ENCODE measurements at regions not wholly inside any gene's neighbourhood (a gene's known extent, or its start where the extent isn't known, plus 50 kb on each side); places are given as distances from the start of the nearest gene placed in this dataset.

DNA sequence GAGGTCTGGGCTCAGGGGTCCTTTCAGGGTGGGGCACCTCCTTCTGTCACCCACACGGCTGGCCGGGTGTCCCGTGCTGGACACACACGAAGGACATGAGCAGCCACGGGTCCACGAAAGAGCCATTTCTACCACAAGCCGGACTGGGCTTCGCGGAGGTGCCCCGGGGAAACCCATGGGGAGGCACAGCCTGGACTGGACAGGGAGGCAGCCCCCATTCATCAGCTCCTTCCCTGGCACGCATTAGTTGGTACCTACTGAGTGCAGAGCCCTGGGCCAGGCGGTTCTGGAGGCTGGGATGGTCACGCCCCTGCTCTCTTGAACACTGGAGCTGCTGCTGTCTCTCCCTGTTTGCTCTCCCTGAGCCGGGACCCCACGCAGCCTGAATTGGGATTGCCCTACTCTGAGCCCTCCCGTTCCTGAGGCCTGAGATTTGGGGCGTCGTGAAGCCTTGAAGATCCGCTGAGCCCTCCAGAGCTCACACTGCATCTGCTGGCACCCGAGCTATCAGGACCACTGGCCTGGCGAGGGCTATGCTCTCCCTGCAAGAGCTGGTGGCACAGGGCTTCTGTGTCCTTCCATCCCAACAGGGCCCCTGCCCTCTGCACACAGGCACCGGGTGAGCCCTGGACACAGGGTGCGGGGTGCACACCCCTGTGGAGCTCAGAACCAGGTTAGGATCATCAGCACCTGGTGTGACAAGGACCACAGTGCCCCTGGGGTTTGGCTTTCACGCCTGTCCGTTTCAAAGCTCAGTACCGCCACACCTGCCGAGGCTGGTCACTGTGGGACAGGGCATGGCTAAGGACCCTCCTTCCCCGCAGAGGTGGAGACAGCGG is 84.6 kb downstream of the MYEOV start:
- Histone ChIP-seq H3K4me1 (ENCODE audit: control insufficient read depth in 1 of 2, insufficient read depth in 2 of 2, low read length in 2 of 2) (peaks cover 13 to 95% of the 10 kb centered on the region in 2 experiments), H3K9me3 (ENCODE audit: control insufficient read depth in 1 of 2, insufficient read depth in 1 of 2, low read depth in 1 of 2, low read length in 2 of 2) (no peaks in the 10 kb centered on the region), H3K4me3 (replicated peaks in 1 of 2; ENCODE audit: low read depth in 1 of 2, low read length in 2 of 2) (no peak overlapping the region), H3K36me3 (ENCODE audit: control insufficient read depth in 1 of 2, insufficient read depth in 2 of 2, low read length in 2 of 2) (no peaks in the 10 kb centered on the region), H4K20me1 (ENCODE audit: insufficient read depth) (no peaks in the 10 kb centered on the region), H3K27ac (ENCODE audit: low read depth, low read length) (no peak overlapping the region; the same call in 1 of the 2 replicates), H3K4me2 (ENCODE audit: low read length) (no peak overlapping the region), H3K79me2 (ENCODE audit: insufficient read depth, low read length) (no peaks in the 10 kb centered on the region), H2AFZ (ENCODE audit: low read depth, low read length, poor library complexity, severe bottlenecking) (no peak overlapping the region), H3K9ac (ENCODE audit: low read length) (no peak overlapping the region), H3K9me2 (ENCODE audit: insufficient read depth) (no peaks in the 10 kb centered on the region), H3K27me3 (ENCODE audit: insufficient read depth, low read length) (no peaks in the 10 kb centered on the region)
- TF ChIP-seq POLR2AphosphoS5 (IDR thresholded peaks at IDR 0.05; ENCODE audit: low read depth, low read length), result peak; percentile 34
- no peak for TF ChIP-seq CTCF (IDR thresholded peaks at IDR 0.05 in 2 of 3, conservative IDR thresholded peaks at IDR 0.05 in 1 of 3; ENCODE audit: borderline replicate concordance in 1 of 3, insufficient read depth in 1 of 3, low read depth in 2 of 3, low read length in 2 of 3)
- TF ChIP-seq EZH2phosphoT487 (IDR thresholded peaks at IDR 0.05; ENCODE audit: borderline replicate concordance), result no peak
- no peak for TF ChIP-seq RAD21 (IDR thresholded peaks at IDR 0.05; ENCODE audit: low read depth)
- TF ChIP-seq SP1 (IDR thresholded peaks at IDR 0.05; ENCODE audit: low read depth), result no peak
- ChIA-PET CTCF (interaction anchor here (0.8 kb wide), 1 partner anchor 247 kb away, joined by 3 read pairs; no protein-coding TSS in a partner anchor), POLR2A (no interaction called here), RAD21 (ENCODE audit: low non-redundant PET in 1 of 2, low total read pairs in 2 of 2, uncharacterized antibody in 2 of 2, unreplicated experiment in 2 of 2) (no interaction called here)
- DNase-seq (ENCODE audit: low read depth, low spot score), result no peak
- no TSS peak for BruUV-seq (replicated peaks)
- no peak for ATAC-seq
- intact Hi-C loops (cut with micrococcal nuclease), result loop anchor here (5.0 kb wide), 1 partner anchor 276 kb away; no protein-coding TSS in a partner anchor

DNA sequence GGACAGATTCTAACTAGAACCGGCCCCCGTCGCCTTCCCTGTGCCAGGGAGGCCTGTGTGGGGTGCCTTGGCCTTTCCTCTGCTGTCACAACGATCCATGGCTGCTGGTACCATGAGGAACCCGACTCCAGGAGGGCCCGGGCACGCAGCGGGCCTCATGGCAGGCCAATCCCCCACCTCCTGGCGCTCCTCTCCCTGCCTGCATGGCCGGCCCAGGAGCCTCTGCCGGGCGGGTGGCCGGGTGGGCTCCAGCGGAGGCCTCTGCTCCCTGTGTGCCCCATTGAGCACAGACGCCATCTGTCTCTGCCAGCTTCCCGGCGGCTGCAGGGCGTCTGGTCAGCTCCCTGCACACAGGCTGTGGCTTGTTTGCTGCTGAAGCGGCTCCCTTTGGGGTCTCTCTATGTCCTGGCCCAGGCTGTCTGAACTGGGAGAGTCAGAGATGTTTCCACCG is 86.5 kb downstream of the MYEOV start:
- Histone ChIP-seq H3K9me2 (ENCODE audit: insufficient read depth) (no peaks in the 10 kb centered on the region), H4K20me1 (ENCODE audit: insufficient read depth) (no peaks in the 10 kb centered on the region), H3K4me3 (replicated peaks in 1 of 2; ENCODE audit: low read depth in 1 of 2, low read length in 2 of 2) (no peak overlapping the region), H3K4me2 (ENCODE audit: low read length) (no peak overlapping the region), H3K4me1 (ENCODE audit: control insufficient read depth in 1 of 2, insufficient read depth in 2 of 2, low read length in 2 of 2) (peaks cover 13 to 78% of the 10 kb centered on the region in 2 experiments), H3K9me3 (ENCODE audit: control insufficient read depth in 1 of 2, insufficient read depth in 1 of 2, low read depth in 1 of 2, low read length in 2 of 2) (no peaks in the 10 kb centered on the region), H2AFZ (ENCODE audit: low read depth, low read length, poor library complexity, severe bottlenecking) (no peak overlapping the region), H3K36me3 (ENCODE audit: control insufficient read depth in 1 of 2, insufficient read depth in 2 of 2, low read length in 2 of 2) (no peaks in the 10 kb centered on the region), H3K9ac (ENCODE audit: low read length) (no peak overlapping the region), H3K27me3 (ENCODE audit: insufficient read depth, low read length) (no peaks in the 10 kb centered on the region), H3K79me2 (ENCODE audit: insufficient read depth, low read length) (no peaks in the 10 kb centered on the region), H3K27ac (ENCODE audit: low read depth, low read length) (no peak overlapping the region; the same call in 1 of the 2 replicates)
- ChIA-PET CTCF (no interaction called here), POLR2A (no interaction called here), RAD21 (ENCODE audit: low non-redundant PET in 1 of 2, low total read pairs in 2 of 2, uncharacterized antibody in 2 of 2, unreplicated experiment in 2 of 2) (no interaction called here)
- ATAC-seq (no peak), DNase-seq (ENCODE audit: low read depth, low spot score) (no peak)
- BruUV-seq (replicated peaks), result no TSS peak
- intact Hi-C loops (cut with micrococcal nuclease), result loop anchor here (5.0 kb wide), 1 partner anchor 257 kb away; no protein-coding TSS in a partner anchor
- TF ChIP-seq POLR2AphosphoS5 (IDR thresholded peaks at IDR 0.05; ENCODE audit: low read depth, low read length) (no peak), SRF (IDR thresholded peaks at IDR 0.05; ENCODE audit: low read depth) (no peak), ZNF274 (IDR thresholded peaks at IDR 0.05; ENCODE audit: low read depth, low read length) (no peak), YY1 (IDR thresholded peaks at IDR 0.05; ENCODE audit: extremely low read depth, insufficient replicate concordance, low read depth, low read length) (no peak), POLR2A (IDR thresholded peaks at IDR 0.05; ENCODE audit: borderline replicate concordance, extremely low read depth, insufficient read depth, insufficient read length) (no peak), ZFX (IDR thresholded peaks at IDR 0.05) (no peak), RAD21 (IDR thresholded peaks at IDR 0.05; ENCODE audit: low read depth) (no peak), EZH2 (IDR thresholded peaks at IDR 0.05) (no peak), SIN3A (IDR thresholded peaks at IDR 0.05; ENCODE audit: low read depth) (no peak), FOSL1 (IDR thresholded peaks at IDR 0.05; ENCODE audit: low read depth) (no peak), JUND (IDR thresholded peaks at IDR 0.05) (no peak), CBX3 (IDR thresholded peaks at IDR 0.05; ENCODE audit: low read depth) (no peak), TCF7L2 (IDR thresholded peaks at IDR 0.05; ENCODE audit: borderline replicate concordance, extremely low read depth, insufficient read depth, insufficient read length) (no peak), MAX (IDR thresholded peaks at IDR 0.05) (no peak), EGR1 (IDR thresholded peaks at IDR 0.05; ENCODE audit: low read depth) (no peak)
